ENCODE measurements at regions not wholly inside any gene's neighbourhood (a gene's known extent, or its start where the extent isn't known, plus 50 kb on each side); places are given as distances from the start of the nearest gene placed in this dataset.

GRCh38 chr15:39099524-39099923 is 481.4 kb upstream of the THBS1 start:
- TF ChIP-seq GATA2 (IDR thresholded peaks at IDR 0.05; ENCODE audit: low read depth, low read length): no peak
- no peak for TF ChIP-seq GATA3 (IDR thresholded peaks at IDR 0.05; ENCODE audit: low read depth, low read length)

All from SH-SY5Y (cell line).